T-cell (primary cell): ENCODE measurements at regions not wholly inside any gene's neighbourhood (a gene's known extent, or its start where the extent isn't known, plus 50 kb on each side); places are given as distances from the start of the nearest gene placed in this dataset.

Experiments
- ATAC-seq, 4 experiments: fragments of 200-7000 bp in 3 of 4; fragments of 150-1000 bp in 1 of 4; cut with Tn5 transposase; replicated peaks in 1 of 4; 1 replicate in 3 of 4; 2 replicates in 1 of 4; pipeline ENCODE4 v1.10.0; 2021; ENCODE audit warnings: moderate library complexity in 3 of 4, mild to moderate bottlenecking in 2 of 4, moderate number of reproducible peaks in 1 of 4
- CTCF ChIA-PET, 2 donors: fragments of 300-600 bp; sonication (Branson Sonifier 250); formaldehyde crosslinking; loops; one replicate each; lab custom pipeline; 2022; ENCODE audit warnings: antibody characterized with exemption in 2 of 2; lab: Charles Lee
- POLR2A ChIA-PET, 2 donors: fragments of 300-600 bp; sonication (Branson Sonifier 250); formaldehyde crosslinking; loops; one replicate each; lab custom pipeline; 2022; ENCODE audit warnings: antibody characterized with exemption in 2 of 2; lab: Charles Lee
- DNase-seq, 35 experiments: peaks; one replicate each; pipeline versions ENCODE4 v3.0.0 to v3.0.0-alpha.2; 2013 to 2023
- H3K27ac ChIP-seq: one replicate; pipeline ENCODE4 v1.5.1; 2013; ENCODE audit warnings: low read length
- H3K27me3 ChIP-seq, 2 experiments: replicated peaks in 1 of 2; 1 replicate in 1 of 2; 2 replicates in 1 of 2; pipeline versions ENCODE4 v1.6.1 to v1.7.0; 2013; ENCODE audit warnings: low read length in 1 of 2, mixed read lengths in 1 of 2; ENCODE audit not compliant: control insufficient read depth in 2 of 2, insufficient read depth in 2 of 2; ENCODE audit errors: extremely low read depth in 1 of 2
- H3K36me3 ChIP-seq, 2 donors: 1 replicate in 1 of 2; 2 replicates in 1 of 2; pipeline versions ENCODE4 v1.6.1 to v1.7.0; 2013; ENCODE audit warnings: low read length in 1 of 2; ENCODE audit not compliant: control insufficient read depth in 2 of 2, insufficient read depth in 1 of 2; ENCODE audit errors: extremely low read depth in 1 of 2
- H3K4me1 ChIP-seq, 2 experiments: 1 replicate in 1 of 2; 2 replicates in 1 of 2; pipeline versions ENCODE4 v1.6.1 to v1.7.0; 2013; ENCODE audit warnings: low read length in 2 of 2, mixed read lengths in 1 of 2; ENCODE audit not compliant: insufficient read depth in 2 of 2, control insufficient read depth in 1 of 2; ENCODE audit errors: extremely low read depth in 1 of 2
- H3K4me3 ChIP-seq, 2 donors: 1 replicate in 1 of 2; 2 replicates in 1 of 2; pipeline versions ENCODE4 v1.5.1 to v1.7.0; 2013; ENCODE audit warnings: mild to moderate bottlenecking in 2 of 2, low read length in 1 of 2, moderate library complexity in 1 of 2; ENCODE audit not compliant: control insufficient read depth in 1 of 2; ENCODE audit errors: extremely low read depth in 1 of 2
- H3K9me3 ChIP-seq: 2 replicates; pipeline ENCODE4 v1.7.0; 2013
- H3K27ac Mint-ChIP-seq, 2 donors: one replicate each; pipeline ENCODE4 v1.8.0; 2020 to 2021; ENCODE audit warnings: mild to moderate bottlenecking in 2 of 2, mixed read lengths in 2 of 2
- H3K27me3 Mint-ChIP-seq, 2 donors: one replicate each; pipeline ENCODE4 v1.8.0; 2021 to 2022; ENCODE audit warnings: mixed read lengths in 2 of 2
- H3K36me3 Mint-ChIP-seq: one replicate; pipeline ENCODE4 v1.8.0; 2021; ENCODE audit warnings: mixed read lengths
- H3K4me1 Mint-ChIP-seq, 3 donors: one replicate each; pipeline ENCODE4 v1.8.0; 2020 to 2022; ENCODE audit warnings: mixed read lengths in 3 of 3, mild to moderate bottlenecking in 1 of 3
- H3K4me3 Mint-ChIP-seq, 3 donors: one replicate each; pipeline ENCODE4 v1.8.0; 2020 to 2022; ENCODE audit warnings: mild to moderate bottlenecking in 3 of 3, mixed read lengths in 3 of 3, moderate library complexity in 3 of 3
- H3K9me3 Mint-ChIP-seq, 3 donors: one replicate each; pipeline ENCODE4 v1.8.0; 2020 to 2022; ENCODE audit warnings: mixed read lengths in 3 of 3
- WGBS: methylation state at CpG from one replicate; pipeline ENCODE4 v1.1.5; 2013; ENCODE audit warnings: missing lambda C conversion rate; ENCODE audit not compliant: insufficient coverage; 5-methylcytosine and 5-hydroxymethylcytosine counted together

- Mint-ChIP-seq H3K27me3 (peaks cover 0 to 6% of the 10 kb centered on the region in 2 donors), H3K4me1 (no peaks in the 10 kb centered on the region), H3K27ac (no peak overlapping the region), H3K4me3 (no peak overlapping the region), H3K9me3 (no peaks in the 10 kb centered on the region), H3K36me3 (no peaks in the 10 kb centered on the region)
- Histone ChIP-seq H3K4me3 (no peak overlapping the region), H3K4me1 (no peaks in the 10 kb centered on the region), H3K36me3 (no peaks in the 10 kb centered on the region), H3K27ac (no peak overlapping the region), H3K9me3 (no peaks in the 10 kb centered on the region), H3K27me3 (peaks cover 0 to 17% of the 10 kb centered on the region in 2 experiments)
- POLR2A ChIA-PET = no interaction called here
- 78% methylated on average over 11 of the region's 17 CpGs for WGBS
- ATAC-seq (no peak), DNase-seq (no peak)
- CTCF ChIA-PET = no interaction called here
Observed at GRCh38 chr2:128499367-128500137, 180.9 kb upstream of the HS6ST1 start.

- Histone ChIP-seq H3K9me3 (no peaks in the 10 kb centered on the region), H3K4me1 (no peaks in the 10 kb centered on the region), H3K36me3 (no peaks in the 10 kb centered on the region), H3K27me3 (peaks cover 0 to 13% of the 10 kb centered on the region in 2 experiments), H3K4me3 (no peak overlapping the region), H3K27ac (no peak overlapping the region)
- no peak for ATAC-seq
- Mint-ChIP-seq H3K9me3 (no peaks in the 10 kb centered on the region), H3K36me3 (no peaks in the 10 kb centered on the region), H3K4me3 (no peak overlapping the region), H3K27me3 (peaks cover 0 to 6% of the 10 kb centered on the region in 2 donors), H3K4me1 (peaks cover 0 to 4% (median 0%) of the 10 kb centered on the region in 3 donors), H3K27ac (no peak overlapping the region)
- DNase-seq = no peak
- CTCF ChIA-PET = no interaction called here
- WGBS = 39% methylated on average over 10 of the region's 10 CpGs
- POLR2A ChIA-PET = no interaction called here
Observed at GRCh38 chr2:128500138-128500800, 181.6 kb upstream of the HS6ST1 start.

- H3K27ac Mint-ChIP-seq = no peak overlapping the region
- no peaks in the 10 kb centered on the region for H3K36me3 Mint-ChIP-seq
- POLR2A ChIA-PET = no interaction called here
- no peak overlapping the region for H3K4me3 Mint-ChIP-seq
- no peaks in the 10 kb centered on the region for H3K9me3 Mint-ChIP-seq
- H3K4me1 ChIP-seq = no peaks in the 10 kb centered on the region
- H3K27ac ChIP-seq = no peak overlapping the region
- H3K9me3 ChIP-seq = no peaks in the 10 kb centered on the region
- DNase-seq (no peak), ATAC-seq (no peak)
- no peaks in the 10 kb centered on the region for H3K36me3 ChIP-seq
- no peak overlapping the region for H3K4me3 ChIP-seq
- peaks cover 0 to 6% of the 10 kb centered on the region in 2 donors for H3K27me3 Mint-ChIP-seq
- H3K27me3 ChIP-seq = peaks cover 0 to 13% of the 10 kb centered on the region in 2 experiments
- 42% methylated on average over 7 of the region's 12 CpGs for WGBS
- CTCF ChIA-PET = no interaction called here
- peaks cover 0 to 4% (median 0%) of the 10 kb centered on the region in 3 donors for H3K4me1 Mint-ChIP-seq
Observed at GRCh38 chr2:128501006-128501690, 182.5 kb upstream of the HS6ST1 start.

GRCh38 chr2:128501700-128502099 is 183.0 kb upstream of the HS6ST1 start:
- Histone ChIP-seq H3K4me1 (no peaks in the 10 kb centered on the region), H3K27me3 (peaks cover 0 to 13% of the 10 kb centered on the region in 2 experiments), H3K36me3 (no peaks in the 10 kb centered on the region), H3K4me3 (no peak overlapping the region), H3K9me3 (no peaks in the 10 kb centered on the region), H3K27ac (no peak overlapping the region)
- Mint-ChIP-seq H3K36me3 (no peaks in the 10 kb centered on the region), H3K4me3 (no peak overlapping the region), H3K27me3 (peaks cover 0 to 7% of the 10 kb centered on the region in 2 donors), H3K9me3 (no peaks in the 10 kb centered on the region), H3K4me1 (peaks cover 0 to 4% (median 0%) of the 10 kb centered on the region in 3 donors), H3K27ac (no peak overlapping the region)
- CTCF ChIA-PET = no interaction called here
- POLR2A ChIA-PET = no interaction called here
- ATAC-seq (no peak), DNase-seq (no peak)
- 64% methylated on average over 1 of the region's 4 CpGs for WGBS

- 70% methylated on average over 3 of the region's 8 CpGs for WGBS
Observed at GRCh38 chr2:128502200-128502599, 183.5 kb upstream of the HS6ST1 start.

GRCh38 chr2:128502638-128503246 is 184.1 kb upstream of the HS6ST1 start:
- no peak for ATAC-seq
- Mint-ChIP-seq H3K4me1 (peaks cover 0 to 4% (median 0%) of the 10 kb centered on the region in 3 donors), H3K4me3 (no peak overlapping the region), H3K27ac (no peak overlapping the region), H3K9me3 (no peaks in the 10 kb centered on the region), H3K36me3 (no peaks in the 10 kb centered on the region), H3K27me3 (peaks cover 0 to 7% of the 10 kb centered on the region in 2 donors)
- Histone ChIP-seq H3K9me3 (no peaks in the 10 kb centered on the region), H3K4me1 (no peaks in the 10 kb centered on the region), H3K36me3 (no peaks in the 10 kb centered on the region), H3K4me3 (no peak overlapping the region), H3K27ac (no peak overlapping the region), H3K27me3 (peaks cover 0 to 13% of the 10 kb centered on the region in 2 experiments)
- CTCF ChIA-PET = no interaction called here
- POLR2A ChIA-PET = no interaction called here
- DNase-seq = no peak
- WGBS = 81% methylated on average over 8 of the region's 12 CpGs

More at GRCh38 chr2:128502200-128502599, 183.5 kb upstream of the HS6ST1 start:
- Mint-ChIP-seq H3K27ac (no peak overlapping the region), H3K9me3 (no peaks in the 10 kb centered on the region), H3K4me3 (no peak overlapping the region), H3K36me3 (no peaks in the 10 kb centered on the region), H3K27me3 (peaks cover 0 to 7% of the 10 kb centered on the region in 2 donors), H3K4me1 (peaks cover 0 to 4% (median 0%) of the 10 kb centered on the region in 3 donors)
- POLR2A ChIA-PET = no interaction called here
- CTCF ChIA-PET = no interaction called here
- no peaks in the 10 kb centered on the region for H3K36me3 ChIP-seq
- no peak overlapping the region for H3K4me3 ChIP-seq
- no peaks in the 10 kb centered on the region for H3K9me3 ChIP-seq
- no peak for DNase-seq
- peaks cover 0 to 13% of the 10 kb centered on the region in 2 experiments for H3K27me3 ChIP-seq
- ATAC-seq = no peak
- no peak overlapping the region for H3K27ac ChIP-seq
- H3K4me1 ChIP-seq = no peaks in the 10 kb centered on the region
